Panc1 (cell line): ENCODE measurements at regions not wholly inside any gene's neighbourhood (a gene's known extent, or its start where the extent isn't known, plus 50 kb on each side); places are given as distances from the start of the nearest gene placed in this dataset.

Experiments used
- ATAC-seq: fragments of 200-7000 bp; cut with Tn5 transposase; 2 replicates; pipeline ENCODE4 v1.9.1; 2020; ENCODE audit warnings: mild to moderate bottlenecking, moderate library complexity
- BruUV-seq: library from RNA; stranded (reverse); fragments of 400-500 nt; replicated peaks from 2 replicates; lab custom pipeline; 2021; lab: Mats Ljungman, UMichigan
- CTCF ChIA-PET: fragments of 300-600 bp; sonication (Branson Sonifier 250); formaldehyde crosslinking; loops from one replicate; lab custom pipeline; 2022; ENCODE audit warnings: antibody characterized with exemption; lab: Charles Lee
- POLR2A ChIA-PET: fragments of 300-600 bp; sonication (Branson Sonifier 250); formaldehyde crosslinking; loops from one replicate; lab custom pipeline; 2022; ENCODE audit warnings: antibody characterized with exemption; lab: Charles Lee
- DNase-seq: peaks from one replicate; pipeline ENCODE4 v3.0.0-alpha.2; 2010; ENCODE audit warnings: low read depth, low spot score
- H3K27ac ChIP-seq: 2 replicates; pipeline ENCODE4 v1.5.1; 2011; ENCODE audit warnings: mild to moderate bottlenecking, low read length, inconsistent platforms
- H3K27me3 ChIP-seq: fragments of 200-500 bp; sonication (Bioruptor generic); 2 replicates; pipeline ENCODE4 v1.6.0; 2014; ENCODE audit warnings: low read length, inconsistent platforms; ENCODE audit not compliant: control insufficient read depth, insufficient read depth
- H3K36me3 ChIP-seq: fragments of 200-500 bp; sonication (Bioruptor generic); 2 replicates; pipeline ENCODE4 v1.5.1; 2014; ENCODE audit warnings: inconsistent platforms, mild to moderate bottlenecking, low read length, moderate library complexity; ENCODE audit not compliant: control insufficient read depth, insufficient read depth
- H3K4me1 ChIP-seq: 2 replicates; pipeline ENCODE4 v1.5.1; 2011; ENCODE audit warnings: inconsistent platforms, mild to moderate bottlenecking, low read length, moderate library complexity; ENCODE audit not compliant: control insufficient read depth, insufficient read depth
- H3K4me3 ChIP-seq, 2 experiments: 2 replicates each; pipeline ENCODE4 v1.5.1; 2011 to 2012; ENCODE audit warnings: low read depth in 2 of 2, low read length in 2 of 2, mild to moderate bottlenecking in 2 of 2, inconsistent platforms in 1 of 2, moderate library complexity in 1 of 2
- H3K9me3 ChIP-seq: fragments of 200-500 bp; sonication (Bioruptor generic); 2 replicates; pipeline ENCODE4 v1.5.1; 2014; ENCODE audit warnings: low read depth, mild to moderate bottlenecking, inconsistent platforms, low read length, moderate library complexity; ENCODE audit not compliant: control insufficient read depth, insufficient read depth
- CTCF ChIP-seq: fragments of 450-650 bp; IDR thresholded peaks from 2 replicates; pipeline ENCODE4 v1.5.1; 2017; ENCODE audit warnings: mild to moderate bottlenecking
- POLR2AphosphoS5 ChIP-seq: IDR thresholded peaks from 2 replicates; pipeline ENCODE4 v1.6.1; 2012; ENCODE audit warnings: mild to moderate bottlenecking, low read depth, low read length, moderate library complexity
- SIN3A ChIP-seq: IDR thresholded peaks from 2 replicates; pipeline ENCODE4 v1.6.1; 2012; ENCODE audit warnings: low read depth, mild to moderate bottlenecking, low read length, moderate library complexity, borderline replicate concordance; ENCODE audit not compliant: insufficient read depth
- TCF7L2 ChIP-seq: IDR thresholded peaks from 2 replicates; pipeline ENCODE4 v1.6.1; 2011; ENCODE audit warnings: mild to moderate bottlenecking, low read depth, low read length, inconsistent platforms
- in situ Hi-C: cut with HindIII; loops from 2 replicates; pipeline ENCODE4 v1.10.0; 2016; ENCODE audit warnings: low sequenced_read_pairs, low pct_unique_long_range_greater_than_20kb
- intact Hi-C: fragments of 100-400 bp; cut with micrococcal nuclease; formaldehyde crosslinking; loops from one replicate; pipeline ENCODE4 v1.10.0; 2022; ENCODE audit not compliant: unreplicated experiment
- TF ChIP-seq, protein P1 (sequence below), 2 experiments: IDR thresholded peaks; 2 replicates each; pipeline ENCODE4 v1.6.1; 2011 to 2012; ENCODE audit warnings: low read depth in 2 of 2, control low read depth in 1 of 2, low read length in 1 of 2, mild to moderate bottlenecking in 1 of 2, moderate library complexity in 1 of 2; ENCODE audit not compliant: insufficient read depth in 1 of 2

DNA sequence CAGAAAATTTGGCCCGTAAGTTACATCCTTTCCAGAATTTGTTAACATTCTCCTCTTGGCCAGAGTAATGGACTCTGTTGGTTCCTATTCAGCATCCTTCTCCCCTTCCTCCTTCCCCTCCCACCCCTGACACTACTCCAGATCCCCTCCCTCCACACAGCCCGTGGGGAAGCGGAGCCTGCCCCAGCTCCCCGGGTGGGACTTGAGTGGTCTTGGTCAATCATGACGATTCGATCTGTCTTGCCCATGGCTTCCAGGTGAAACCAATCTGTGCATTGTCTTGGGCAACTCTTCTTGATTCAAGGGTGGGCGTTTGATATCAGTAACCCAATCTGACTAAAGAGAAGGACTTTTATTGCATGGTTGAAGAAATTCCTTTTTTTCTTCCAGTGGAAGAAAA lies 143.9 kb downstream of the ANKRD60 start:
- Histone ChIP-seq H3K9me3 (no peaks in the 10 kb centered on the region), H3K4me3 (no peak overlapping the region), H3K4me1 (no peaks in the 10 kb centered on the region), H3K27me3 (no peaks in the 10 kb centered on the region), H3K36me3 (no peaks in the 10 kb centered on the region), H3K27ac (no peak overlapping the region)
- BruUV-seq, result no TSS peak
- intact Hi-C loops (no loop called here), in situ Hi-C loops (no loop called here)
- ATAC-seq, result no peak
- POLR2A ChIA-PET, result no interaction called here
- CTCF ChIA-PET, result no interaction called here
- TF ChIP-seq, protein P1, sequence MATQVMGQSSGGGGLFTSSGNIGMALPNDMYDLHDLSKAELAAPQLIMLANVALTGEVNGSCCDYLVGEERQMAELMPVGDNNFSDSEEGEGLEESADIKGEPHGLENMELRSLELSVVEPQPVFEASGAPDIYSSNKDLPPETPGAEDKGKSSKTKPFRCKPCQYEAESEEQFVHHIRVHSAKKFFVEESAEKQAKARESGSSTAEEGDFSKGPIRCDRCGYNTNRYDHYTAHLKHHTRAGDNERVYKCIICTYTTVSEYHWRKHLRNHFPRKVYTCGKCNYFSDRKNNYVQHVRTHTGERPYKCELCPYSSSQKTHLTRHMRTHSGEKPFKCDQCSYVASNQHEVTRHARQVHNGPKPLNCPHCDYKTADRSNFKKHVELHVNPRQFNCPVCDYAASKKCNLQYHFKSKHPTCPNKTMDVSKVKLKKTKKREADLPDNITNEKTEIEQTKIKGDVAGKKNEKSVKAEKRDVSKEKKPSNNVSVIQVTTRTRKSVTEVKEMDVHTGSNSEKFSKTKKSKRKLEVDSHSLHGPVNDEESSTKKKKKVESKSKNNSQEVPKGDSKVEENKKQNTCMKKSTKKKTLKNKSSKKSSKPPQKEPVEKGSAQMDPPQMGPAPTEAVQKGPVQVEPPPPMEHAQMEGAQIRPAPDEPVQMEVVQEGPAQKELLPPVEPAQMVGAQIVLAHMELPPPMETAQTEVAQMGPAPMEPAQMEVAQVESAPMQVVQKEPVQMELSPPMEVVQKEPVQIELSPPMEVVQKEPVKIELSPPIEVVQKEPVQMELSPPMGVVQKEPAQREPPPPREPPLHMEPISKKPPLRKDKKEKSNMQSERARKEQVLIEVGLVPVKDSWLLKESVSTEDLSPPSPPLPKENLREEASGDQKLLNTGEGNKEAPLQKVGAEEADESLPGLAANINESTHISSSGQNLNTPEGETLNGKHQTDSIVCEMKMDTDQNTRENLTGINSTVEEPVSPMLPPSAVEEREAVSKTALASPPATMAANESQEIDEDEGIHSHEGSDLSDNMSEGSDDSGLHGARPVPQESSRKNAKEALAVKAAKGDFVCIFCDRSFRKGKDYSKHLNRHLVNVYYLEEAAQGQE (IDR thresholded peaks at IDR 0.05; ENCODE audit: insufficient read depth in 1 of 2, low read depth in 2 of 2, low read length in 1 of 2), result no peak
- no peak for TF ChIP-seq POLR2AphosphoS5
- no peak for TF ChIP-seq TCF7L2
- no peak for TF ChIP-seq SIN3A
- no peak for TF ChIP-seq CTCF
- no peak for DNase-seq

DNA sequence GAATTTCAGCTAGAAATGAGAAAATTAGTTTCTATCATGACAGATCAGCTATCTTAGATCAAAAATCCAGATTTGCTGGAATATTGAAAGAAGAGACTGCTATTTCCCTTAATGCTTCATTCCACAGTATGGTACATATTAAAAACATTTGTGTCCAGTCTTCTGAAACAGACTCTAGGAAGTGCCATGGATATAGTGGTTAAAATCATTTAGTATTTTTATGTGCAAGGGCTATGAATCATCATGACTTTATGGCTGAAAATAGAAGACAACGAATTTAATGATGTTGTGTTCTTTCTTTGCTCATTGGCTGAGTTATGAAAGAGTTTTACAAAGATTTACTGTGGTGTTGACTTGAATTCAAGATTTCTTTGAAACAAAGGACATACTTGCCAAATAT lies 146.6 kb downstream of the ANKRD60 start:
- no peaks in the 10 kb centered on the region for H3K36me3 ChIP-seq
- no peaks in the 10 kb centered on the region for H3K27me3 ChIP-seq
- POLR2A ChIA-PET, result no interaction called here
- no TSS peak for BruUV-seq
- in situ Hi-C loops, result no loop called here
- H3K9me3 ChIP-seq, result no peaks in the 10 kb centered on the region
- DNase-seq (no peak), ATAC-seq (no peak)
- H3K27ac ChIP-seq, result no peak overlapping the region
- CTCF ChIA-PET, result no interaction called here
- H3K4me3 ChIP-seq, result no peak overlapping the region
- no peak for TF ChIP-seq SIN3A
- no peak for TF ChIP-seq CTCF
- TF ChIP-seq TCF7L2, result no peak
- no peak for TF ChIP-seq POLR2AphosphoS5
- TF ChIP-seq, protein P1 (IDR thresholded peaks at IDR 0.05; ENCODE audit: insufficient read depth in 1 of 2, low read depth in 2 of 2, low read length in 1 of 2), result no peak
- intact Hi-C loops, result no loop called here
- no peaks in the 10 kb centered on the region for H3K4me1 ChIP-seq
